VCaP (cell line): ENCODE measurements at regions not wholly inside any gene's neighbourhood (a gene's known extent, or its start where the extent isn't known, plus 50 kb on each side); places are given as distances from the start of the nearest gene placed in this dataset.

Experiments used
- H3K27ac ChIP-seq: fragments of 450-650 bp; 2 replicates; pipeline ENCODE4 v1.5.1; 2017
- CTCF ChIP-seq: fragments of 450-650 bp; conservative IDR thresholded peaks from 2 replicates; pipeline ENCODE4 v1.5.1; 2017; ENCODE audit warnings: mild to moderate bottlenecking, moderate library complexity

GRCh38 chr10:113441686-113442270 lies 111.1 kb upstream of the HABP2 start:
- TF ChIP-seq CTCF, result no peak; the same call in 1 of the 2 replicates
- no peak overlapping the region for H3K27ac ChIP-seq

- H3K27ac ChIP-seq, result no peak overlapping the region
- no peak for TF ChIP-seq CTCF
These were observed 110.5 kb upstream of the HABP2 start for GRCh38 chr10:113442336-113442735.

GRCh38 chr10:113443141-113443925 lies 109.5 kb upstream of the HABP2 start:
- no peak for TF ChIP-seq CTCF
- peak overlapping the region; percentile 19 for H3K27ac ChIP-seq

GRCh38 chr10:113444766-113445365 lies 108.0 kb upstream of the HABP2 start:
- TF ChIP-seq CTCF, result no peak
- H3K27ac ChIP-seq, result no peak overlapping the region

- H3K27ac ChIP-seq, result no peak overlapping the region
- TF ChIP-seq CTCF, result no peak
These were observed 107.1 kb upstream of the HABP2 start for GRCh38 chr10:113445736-113446135.

- TF ChIP-seq CTCF, result no peak
- H3K27ac ChIP-seq, result no peak overlapping the region
These were observed 106.1 kb upstream of the HABP2 start for GRCh38 chr10:113446739-113447138.

- no peak overlapping the region for H3K27ac ChIP-seq
- no peak for TF ChIP-seq CTCF
These were observed 105.6 kb upstream of the HABP2 start for GRCh38 chr10:113447278-113447677.
